SK-N-MC (cell line): ENCODE measurements at regions not wholly inside any gene's neighbourhood (a gene's known extent, or its start where the extent isn't known, plus 50 kb on each side); places are given as distances from the start of the nearest gene placed in this dataset.

Experiments used
- DNase-seq: peaks from one replicate; pipeline ENCODE4 v3.0.0-alpha.2; 2011; ENCODE audit warnings: low read depth, low spot score
- H3K27ac ChIP-seq: fragments of 200-600 bp; sonication (generic); 2 replicates; pipeline ENCODE4 v1.5.1; 2016; ENCODE audit warnings: mixed run types
- H3K36me3 ChIP-seq: fragments of 200-600 bp; sonication (generic); 2 replicates; pipeline ENCODE4 v1.6.1; 2017; ENCODE audit warnings: antibody characterized with exemption, low read length, mixed read lengths; ENCODE audit not compliant: insufficient read depth
- H3K4me3 ChIP-seq: fragments of 200-600 bp; sonication (generic); 2 replicates; pipeline ENCODE4 v1.5.1; 2016
- H3K9ac ChIP-seq: fragments of 200-600 bp; sonication (generic); 2 replicates; pipeline ENCODE4 v1.8.0; 2017; ENCODE audit warnings: mixed run types, mixed read lengths; ENCODE audit not compliant: insufficient read length
- H3K9me3 ChIP-seq: fragments of 200-600 bp; sonication (generic); 2 replicates; pipeline ENCODE4 v1.6.1; 2017; ENCODE audit warnings: low read depth, mild to moderate bottlenecking, antibody characterized with exemption, low read length, moderate library complexity, mixed read lengths
- EZH2 ChIP-seq: fragments of 200-600 bp; sonication (generic); IDR thresholded peaks from one replicate; pipeline ENCODE4 v1.6.1; 2017; ENCODE audit warnings: antibody characterized with exemption
- FOXP2 ChIP-seq: optimal IDR thresholded peaks from 2 replicates; pipeline ENCODE3; 2011; ENCODE audit warnings: mild to moderate bottlenecking, moderate library complexity; ENCODE audit not compliant: insufficient read depth; ENCODE audit errors: extremely low read length, control extremely low read depth
- POLR2AphosphoS5 ChIP-seq: IDR thresholded peaks from 2 replicates; pipeline ENCODE4 v1.6.1; 2012; ENCODE audit warnings: mild to moderate bottlenecking, low read depth, low read length, borderline replicate concordance

DNA sequence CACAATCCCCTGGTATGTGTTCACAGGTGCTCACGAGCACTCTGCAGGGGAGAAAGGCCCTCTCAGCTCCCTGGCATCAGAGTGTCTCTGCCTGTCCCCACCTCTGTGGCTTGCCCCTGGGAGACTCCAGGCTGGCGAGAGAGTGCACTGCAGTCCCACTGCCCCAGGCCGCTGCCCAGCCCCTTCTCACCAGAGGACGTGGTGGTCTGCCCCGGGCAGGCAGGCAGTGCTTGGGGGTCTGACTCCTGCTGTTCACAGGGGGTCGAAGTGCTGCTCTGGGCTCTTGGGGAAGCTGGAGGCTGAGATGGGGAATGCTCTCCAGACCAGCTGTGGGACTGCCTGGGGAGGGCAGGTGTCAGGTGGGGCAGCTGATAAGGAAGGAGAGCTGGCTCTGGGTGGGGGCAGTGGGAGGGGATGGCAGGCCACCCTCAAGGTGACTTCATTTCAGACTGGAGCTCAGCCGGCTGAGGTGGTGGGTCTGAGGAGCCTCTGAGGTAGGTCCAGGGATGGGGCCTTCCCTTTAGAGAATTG lies 151.0 kb upstream of the B3GAT1 start:
- Histone ChIP-seq H3K36me3 (no peaks in the 10 kb centered on the region), H3K9ac (no peak overlapping the region), H3K9me3 (no peaks in the 10 kb centered on the region), H3K4me3 (no peak overlapping the region), H3K27ac (no peak overlapping the region)
- no peak for DNase-seq
- TF ChIP-seq EZH2 (no peak), POLR2AphosphoS5 (no peak), FOXP2 (no peak)

DNA sequence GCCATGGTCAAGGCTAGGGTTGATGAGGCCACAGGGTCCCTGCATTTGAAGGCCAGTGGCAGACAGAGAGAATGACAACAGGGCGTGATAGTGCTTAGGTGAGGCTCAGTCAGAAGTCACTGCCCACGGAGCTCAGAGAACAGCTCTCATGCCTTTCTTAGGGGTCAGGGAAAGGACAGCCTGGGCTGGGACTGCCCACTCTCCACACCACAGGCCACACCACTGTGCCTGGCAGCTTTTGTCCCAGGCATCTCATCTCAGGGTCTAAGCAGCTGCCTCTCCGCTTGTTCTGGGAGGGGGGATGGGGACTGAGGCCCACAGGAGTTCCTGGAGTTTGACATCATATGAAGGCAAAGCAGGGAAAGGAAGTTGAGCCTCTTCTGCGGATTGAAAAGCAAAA lies 150.2 kb upstream of the B3GAT1 start:
- H3K9ac ChIP-seq, result no peak overlapping the region
- no peak overlapping the region for H3K27ac ChIP-seq
- TF ChIP-seq FOXP2, result no peak
- TF ChIP-seq EZH2, result no peak
- TF ChIP-seq POLR2AphosphoS5, result no peak
- no peaks in the 10 kb centered on the region for H3K36me3 ChIP-seq
- H3K4me3 ChIP-seq, result no peak overlapping the region
- DNase-seq, result no peak
- H3K9me3 ChIP-seq, result no peaks in the 10 kb centered on the region

DNA sequence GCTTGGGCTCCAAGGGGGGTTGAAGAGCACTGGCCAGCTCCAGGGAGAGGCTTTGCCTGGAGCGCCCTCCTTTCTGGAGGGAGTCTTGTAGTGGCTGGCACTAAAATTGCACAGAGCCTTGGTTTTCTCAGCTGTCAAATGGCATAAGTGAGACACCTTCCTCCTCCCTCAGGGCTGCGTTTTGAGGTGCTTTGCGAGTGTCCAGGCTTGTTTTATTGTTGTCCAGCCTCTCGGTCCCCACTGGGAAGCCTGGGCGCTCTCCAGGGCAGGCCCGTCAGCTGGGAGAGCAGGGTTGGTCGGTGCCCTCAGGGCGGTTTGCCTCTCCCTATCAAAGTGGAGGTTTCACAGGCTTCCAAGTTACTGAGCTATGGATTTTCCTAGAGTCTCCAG lies 149.3 kb upstream of the B3GAT1 start:
- no peaks in the 10 kb centered on the region for H3K9me3 ChIP-seq
- H3K27ac ChIP-seq, result no peak overlapping the region
- TF ChIP-seq FOXP2 (no peak), POLR2AphosphoS5 (no peak), EZH2 (no peak)
- no peaks in the 10 kb centered on the region for H3K36me3 ChIP-seq
- no peak overlapping the region for H3K9ac ChIP-seq
- no peak for DNase-seq
- no peak overlapping the region for H3K4me3 ChIP-seq

DNA sequence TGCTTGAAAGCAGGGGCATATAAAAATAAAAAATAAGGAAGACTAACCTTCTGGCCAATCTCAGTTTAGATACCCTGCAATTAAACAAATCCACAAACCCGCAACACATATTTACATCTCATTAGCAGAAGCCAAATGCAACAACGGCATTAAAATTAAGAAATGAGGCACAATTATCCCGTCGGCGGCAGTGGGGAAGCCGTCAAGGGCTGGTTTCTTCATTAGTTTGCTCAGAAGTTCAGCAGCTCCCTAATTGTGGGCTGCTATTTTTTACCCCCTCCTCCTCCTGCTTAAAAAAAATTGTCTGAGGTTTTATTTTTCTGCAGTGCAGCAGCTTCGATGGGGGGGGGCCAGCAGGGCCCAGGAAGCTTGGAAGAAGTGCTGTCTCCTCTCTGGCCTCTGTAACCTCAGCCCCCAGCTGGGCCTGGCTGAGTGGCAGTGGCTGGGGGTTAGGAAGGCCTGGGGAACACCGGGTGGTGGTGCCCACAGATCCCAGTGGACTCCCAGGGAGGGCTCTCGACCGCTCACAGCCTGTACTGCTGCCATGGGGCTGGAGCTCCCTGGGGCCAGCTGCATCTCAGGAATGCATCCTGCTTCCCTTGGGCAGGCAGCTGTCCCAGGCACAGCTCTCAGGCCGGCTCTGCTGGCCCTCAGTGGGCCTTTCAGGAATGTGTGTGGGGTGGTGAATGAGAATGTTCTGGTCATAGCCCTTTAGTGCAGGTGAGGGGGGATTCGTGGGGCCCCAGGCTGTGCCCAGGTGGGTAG lies 148.7 kb upstream of the B3GAT1 start:
- no peaks in the 10 kb centered on the region for H3K9me3 ChIP-seq
- no peaks in the 10 kb centered on the region for H3K36me3 ChIP-seq
- H3K4me3 ChIP-seq, result no peak overlapping the region
- no peak overlapping the region for H3K27ac ChIP-seq
- H3K9ac ChIP-seq, result no peak overlapping the region
- TF ChIP-seq FOXP2, result no peak
- TF ChIP-seq POLR2AphosphoS5, result no peak
- no peak for DNase-seq

DNA sequence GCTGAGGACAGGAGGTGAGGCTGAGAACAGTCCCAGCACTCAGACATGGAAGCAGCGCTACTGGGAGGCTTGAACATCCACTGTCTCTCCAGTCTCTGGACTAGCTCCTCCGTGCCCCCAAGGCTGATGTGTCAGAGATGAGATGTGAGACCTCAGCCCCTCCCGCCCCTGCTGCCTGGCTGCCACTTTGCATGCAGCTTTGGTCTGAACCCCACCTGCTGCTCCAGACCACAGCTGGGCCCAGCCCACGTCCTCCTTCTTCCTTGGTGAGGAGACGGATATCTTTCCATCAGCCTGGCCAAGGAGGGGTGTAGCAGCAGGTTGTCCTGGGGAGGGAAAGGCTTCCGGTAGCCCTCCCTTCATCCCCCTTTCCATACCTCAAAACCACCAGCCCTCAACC lies 148.0 kb upstream of the B3GAT1 start:
- no peak for DNase-seq
- Histone ChIP-seq H3K4me3 (no peak overlapping the region), H3K9ac (no peak overlapping the region), H3K9me3 (no peaks in the 10 kb centered on the region), H3K36me3 (no peaks in the 10 kb centered on the region), H3K27ac (no peak overlapping the region)
- no peak for TF ChIP-seq FOXP2
- TF ChIP-seq POLR2AphosphoS5, result no peak
- TF ChIP-seq EZH2, result no peak

DNA sequence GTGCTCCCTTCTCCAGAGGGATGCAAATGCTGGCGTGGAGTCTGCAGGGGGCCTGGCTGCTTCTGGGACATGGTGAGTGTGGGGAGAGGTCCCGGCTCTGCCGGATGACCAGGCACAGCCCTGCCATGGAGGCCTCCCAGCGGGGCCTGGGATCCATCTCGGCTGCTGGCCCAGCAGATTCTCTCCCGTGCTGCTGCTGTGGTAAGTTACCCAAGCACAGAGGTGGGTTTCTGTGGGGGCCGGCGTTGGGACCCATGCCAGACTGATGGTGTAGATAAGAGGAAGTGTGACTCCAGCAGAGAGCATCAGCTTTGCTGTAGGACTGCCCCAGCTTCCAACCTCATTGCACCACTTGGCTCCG lies 147.5 kb upstream of the B3GAT1 start:
- no peak overlapping the region for H3K9ac ChIP-seq
- no peak for TF ChIP-seq FOXP2
- TF ChIP-seq EZH2, result no peak
- no peak for TF ChIP-seq POLR2AphosphoS5
- H3K4me3 ChIP-seq, result no peak overlapping the region
- no peaks in the 10 kb centered on the region for H3K36me3 ChIP-seq
- no peaks in the 10 kb centered on the region for H3K9me3 ChIP-seq
- H3K27ac ChIP-seq, result no peak overlapping the region
- DNase-seq, result no peak

DNA sequence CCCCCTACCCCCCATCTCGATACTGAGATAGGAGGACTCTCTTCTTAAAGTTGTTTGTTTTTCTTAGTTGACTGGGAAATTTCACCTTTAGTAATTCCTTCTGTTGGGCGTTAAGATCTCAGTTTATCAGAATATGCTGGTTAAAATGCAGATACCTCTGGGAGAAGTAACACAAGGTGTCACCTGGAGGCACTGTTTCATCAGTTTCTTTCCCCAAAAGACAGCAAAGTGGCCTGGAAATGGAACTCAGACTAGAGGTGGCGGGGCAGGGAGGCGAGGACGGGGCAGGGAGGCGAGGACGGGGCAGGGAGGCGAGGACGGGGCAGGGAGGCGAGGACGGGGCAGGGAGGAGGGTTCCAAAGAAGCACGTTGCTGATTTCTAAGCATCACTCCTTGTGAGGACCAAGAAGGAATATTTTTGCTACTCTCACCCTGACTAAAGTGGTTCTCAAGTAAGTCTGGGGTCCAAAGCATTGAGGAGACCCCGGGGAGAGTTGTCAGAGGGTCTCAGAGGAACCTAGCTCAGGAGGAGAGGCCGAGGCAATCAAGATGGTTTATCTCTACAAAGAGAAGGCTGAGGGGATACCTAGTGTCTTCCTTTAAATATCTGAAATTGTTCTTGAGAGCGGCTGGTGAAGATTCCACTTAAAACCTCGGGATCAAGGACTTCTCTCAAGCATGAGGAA lies 147.0 kb upstream of the B3GAT1 start:
- H3K27ac ChIP-seq, result no peak overlapping the region
- H3K9ac ChIP-seq, result no peak overlapping the region
- TF ChIP-seq EZH2 (no peak), POLR2AphosphoS5 (no peak), FOXP2 (no peak)
- H3K4me3 ChIP-seq, result no peak overlapping the region
- no peaks in the 10 kb centered on the region for H3K9me3 ChIP-seq
- no peaks in the 10 kb centered on the region for H3K36me3 ChIP-seq
- no peak for DNase-seq

DNA sequence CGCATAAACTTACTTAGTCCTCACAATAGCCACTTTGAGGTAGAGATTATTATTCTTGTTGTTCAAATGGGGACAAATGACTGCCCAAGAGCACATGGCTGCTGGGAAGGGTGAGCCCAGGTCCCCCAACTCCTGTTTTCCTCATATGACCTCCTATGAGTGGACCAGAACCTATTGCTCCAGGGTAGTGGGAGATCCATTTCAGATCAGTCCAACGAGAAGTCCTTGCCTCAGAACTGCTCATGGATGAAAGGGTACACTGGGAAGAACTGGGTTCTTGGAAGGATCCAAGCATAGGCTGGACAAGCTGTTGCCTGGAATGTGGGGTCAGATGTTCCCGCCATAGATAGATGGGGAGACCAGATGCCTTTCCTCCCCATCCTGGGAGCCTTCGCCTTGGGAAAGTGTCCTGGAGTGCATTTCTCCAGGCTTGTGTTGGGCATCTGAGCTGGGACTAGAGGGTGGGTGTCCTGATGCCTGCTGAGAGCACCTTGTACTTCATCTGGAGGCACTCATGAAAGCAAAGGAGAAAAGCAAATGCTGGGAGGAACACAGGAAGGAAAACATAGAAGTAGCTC lies 146.3 kb upstream of the B3GAT1 start:
- Histone ChIP-seq H3K36me3 (no peaks in the 10 kb centered on the region), H3K4me3 (no peak overlapping the region), H3K27ac (no peak overlapping the region), H3K9me3 (no peaks in the 10 kb centered on the region), H3K9ac (no peak overlapping the region)
- no peak for DNase-seq
- TF ChIP-seq POLR2AphosphoS5 (no peak), EZH2 (no peak), FOXP2 (no peak)
